BLaER1 (cell line): ENCODE measurements at regions not wholly inside any gene's neighbourhood (a gene's known extent, or its start where the extent isn't known, plus 50 kb on each side); places are given as distances from the start of the nearest gene placed in this dataset.

Source experiments
- H3K27ac ChIP-seq: shearing (Covaris generic); formaldehyde crosslinking; 2 replicates; pipeline ENCODE4 v1.8.1; 2022
- H3K27me3 ChIP-seq: shearing (Covaris generic); formaldehyde crosslinking; 2 replicates; pipeline ENCODE4 v1.8.1; 2022
- H3K36me3 ChIP-seq: shearing (Covaris generic); formaldehyde crosslinking; 2 replicates; pipeline ENCODE4 v1.8.1; 2022
- H3K4me1 ChIP-seq: shearing (Covaris generic); formaldehyde crosslinking; 2 replicates; pipeline ENCODE4 v1.8.1; 2022
- H3K4me2 ChIP-seq: shearing (Covaris generic); formaldehyde crosslinking; 2 replicates; pipeline ENCODE4 v1.8.1; 2022
- H3K4me3 ChIP-seq: shearing (Covaris generic); formaldehyde crosslinking; 2 replicates; pipeline ENCODE4 v1.8.1; 2022
- H3K9ac ChIP-seq: shearing (Covaris generic); formaldehyde crosslinking; 2 replicates; pipeline ENCODE4 v1.8.1; 2022
- H3K9me3 ChIP-seq: shearing (Covaris generic); formaldehyde crosslinking; 2 replicates; pipeline ENCODE4 v1.8.1; 2022
- H4K20me1 ChIP-seq: shearing (Covaris generic); formaldehyde crosslinking; 2 replicates; pipeline ENCODE4 v1.8.1; 2022
- Cebpa-rat ChIP-seq: shearing (Covaris generic); IDR thresholded peaks from 2 replicates; pipeline ENCODE4 v1.8.1; 2022

- no peak overlapping the region for H3K9ac ChIP-seq
These were observed 186.5 kb downstream of the MSL3 start for GRCh38 chrX:11944501-11944900.

GRCh38 chrX:11949291-11949690 is 189.0 kb upstream of the FRMPD4 start:
- H3K9me3 ChIP-seq = no peaks in the 10 kb centered on the region
- no peaks in the 10 kb centered on the region for H3K36me3 ChIP-seq
- H3K4me3 ChIP-seq = no peak overlapping the region
- peaks cover 7% of the 10 kb centered on the region for H3K4me1 ChIP-seq
- no peak overlapping the region for H3K4me2 ChIP-seq
- peaks cover 83% of the 10 kb centered on the region for H3K27me3 ChIP-seq
- H4K20me1 ChIP-seq = no peaks in the 10 kb centered on the region
- TF ChIP-seq Cebpa-rat = no peak
- H3K9ac ChIP-seq = no peak overlapping the region
- H3K27ac ChIP-seq = no peak overlapping the region

More at GRCh38 chrX:11944501-11944900, 186.5 kb downstream of the MSL3 start:
- no peaks in the 10 kb centered on the region for H3K36me3 ChIP-seq
- no peak overlapping the region for H3K27ac ChIP-seq
- H3K9me3 ChIP-seq = no peaks in the 10 kb centered on the region
- H3K4me3 ChIP-seq = no peak overlapping the region
- no peaks in the 10 kb centered on the region for H4K20me1 ChIP-seq
- H3K4me1 ChIP-seq = no peaks in the 10 kb centered on the region
- H3K27me3 ChIP-seq = peaks cover 73% of the 10 kb centered on the region
- H3K4me2 ChIP-seq = no peak overlapping the region
- TF ChIP-seq Cebpa-rat = no peak

GRCh38 chrX:11952176-11952720 is 186.0 kb upstream of the FRMPD4 start:
- no peak overlapping the region for H3K27ac ChIP-seq
- TF ChIP-seq Cebpa-rat = no peak
- H3K9ac ChIP-seq = no peak overlapping the region
- no peaks in the 10 kb centered on the region for H3K9me3 ChIP-seq
- H4K20me1 ChIP-seq = no peaks in the 10 kb centered on the region
- no peak overlapping the region for H3K4me3 ChIP-seq
- peaks cover 7% of the 10 kb centered on the region for H3K4me1 ChIP-seq
- no peaks in the 10 kb centered on the region for H3K36me3 ChIP-seq
- no peak overlapping the region for H3K4me2 ChIP-seq
- peaks cover 82% of the 10 kb centered on the region for H3K27me3 ChIP-seq

- Histone ChIP-seq H3K4me1 (peaks cover 7% of the 10 kb centered on the region), H3K9me3 (no peaks in the 10 kb centered on the region), H4K20me1 (no peaks in the 10 kb centered on the region), H3K4me2 (no peak overlapping the region), H3K36me3 (no peaks in the 10 kb centered on the region), H3K4me3 (no peak overlapping the region), H3K27me3 (peaks cover 85% of the 10 kb centered on the region), H3K9ac (no peak overlapping the region), H3K27ac (no peak overlapping the region)
- no peak for TF ChIP-seq Cebpa-rat
These were observed 184.7 kb upstream of the FRMPD4 start for GRCh38 chrX:11953615-11954014.

GRCh38 chrX:11954176-11954575 is 184.1 kb upstream of the FRMPD4 start:
- no peak for TF ChIP-seq Cebpa-rat
- H4K20me1 ChIP-seq = no peaks in the 10 kb centered on the region
- no peak overlapping the region for H3K4me2 ChIP-seq
- no peak overlapping the region for H3K27ac ChIP-seq
- H3K36me3 ChIP-seq = no peaks in the 10 kb centered on the region
- peaks cover 7% of the 10 kb centered on the region for H3K4me1 ChIP-seq
- no peaks in the 10 kb centered on the region for H3K9me3 ChIP-seq
- peaks cover 85% of the 10 kb centered on the region for H3K27me3 ChIP-seq
- no peak overlapping the region for H3K9ac ChIP-seq
- H3K4me3 ChIP-seq = no peak overlapping the region

GRCh38 chrX:11960031-11960430 is 178.2 kb upstream of the FRMPD4 start:
- peaks cover 86% of the 10 kb centered on the region for H3K27me3 ChIP-seq
- H3K4me1 ChIP-seq = no peaks in the 10 kb centered on the region
- no peaks in the 10 kb centered on the region for H3K36me3 ChIP-seq
- H3K9ac ChIP-seq = no peak overlapping the region
- no peak for TF ChIP-seq Cebpa-rat
- H3K4me3 ChIP-seq = no peak overlapping the region
- H3K27ac ChIP-seq = no peak overlapping the region
- H3K9me3 ChIP-seq = no peaks in the 10 kb centered on the region
- H4K20me1 ChIP-seq = peaks cover 4% of the 10 kb centered on the region; the same call in 1 of the 2 replicates
- no peak overlapping the region for H3K4me2 ChIP-seq

- no peaks in the 10 kb centered on the region for H3K4me1 ChIP-seq
- H3K27ac ChIP-seq = no peak overlapping the region
- H4K20me1 ChIP-seq = peaks cover 5% of the 10 kb centered on the region; the same call in 1 of the 2 replicates
- H3K27me3 ChIP-seq = peaks cover 90% of the 10 kb centered on the region
- H3K9ac ChIP-seq = no peak overlapping the region
- no peak overlapping the region for H3K4me2 ChIP-seq
- no peak overlapping the region for H3K4me3 ChIP-seq
- TF ChIP-seq Cebpa-rat = no peak
- H3K36me3 ChIP-seq = no peaks in the 10 kb centered on the region
- no peaks in the 10 kb centered on the region for H3K9me3 ChIP-seq
These were observed 172.8 kb upstream of the FRMPD4 start for GRCh38 chrX:11965436-11965835.

GRCh38 chrX:11967986-11968869 is 170.0 kb upstream of the FRMPD4 start:
- Histone ChIP-seq H4K20me1 (peaks cover 5% of the 10 kb centered on the region; the same call in 1 of the 2 replicates), H3K36me3 (no peaks in the 10 kb centered on the region), H3K4me3 (no peak overlapping the region), H3K4me1 (no peaks in the 10 kb centered on the region), H3K9me3 (no peaks in the 10 kb centered on the region), H3K27me3 (peaks cover 96% of the 10 kb centered on the region), H3K4me2 (no peak overlapping the region), H3K9ac (no peak overlapping the region), H3K27ac (no peak overlapping the region)
- TF ChIP-seq Cebpa-rat = no peak

- Histone ChIP-seq H3K4me2 (no peak overlapping the region), H3K27ac (no peak overlapping the region)
These were observed 169.3 kb upstream of the FRMPD4 start for GRCh38 chrX:11968991-11969390.

More at GRCh38 chrX:11968991-11969390, 169.3 kb upstream of the FRMPD4 start:
- Histone ChIP-seq H3K27me3 (peaks cover 96% of the 10 kb centered on the region), H4K20me1 (peaks cover 5% of the 10 kb centered on the region; the same call in 1 of the 2 replicates), H3K4me1 (no peaks in the 10 kb centered on the region), H3K4me3 (no peak overlapping the region), H3K9me3 (no peaks in the 10 kb centered on the region), H3K36me3 (no peaks in the 10 kb centered on the region), H3K9ac (no peak overlapping the region)
- TF ChIP-seq Cebpa-rat = no peak
